ENCODE measurements at regions not wholly inside any gene's neighbourhood (a gene's known extent, or its start where the extent isn't known, plus 50 kb on each side); places are given as distances from the start of the nearest gene placed in this dataset.

- Histone ChIP-seq H3K4me2 (ENCODE audit: low read depth, low read length) (no peak overlapping the region), H3K23ac (ENCODE audit: low read depth, low read length) (no peak overlapping the region), H3K4me3 (ENCODE audit: insufficient read depth, low read depth, low read length) (no peak overlapping the region), H3K56ac (ENCODE audit: extremely low read depth, insufficient read depth, low read length) (no peak overlapping the region), H4K5ac (ENCODE audit: low read depth, low read length) (no peak overlapping the region), H2AK9ac (replicated peaks; ENCODE audit: low read depth, low read length, poor library complexity) (no peak overlapping the region), H2AK5ac (ENCODE audit: low read depth, low read length) (no peak overlapping the region), H4K20me1 (ENCODE audit: insufficient read depth, low read length) (no peaks in the 10 kb centered on the region), H2BK5ac (ENCODE audit: low read depth, low read length, poor library complexity, severe bottlenecking) (no peak overlapping the region), H3K4ac (ENCODE audit: low read depth, low read length) (no peak overlapping the region), H3K4me1 (ENCODE audit: control insufficient read depth, insufficient read depth, low read length) (no peaks in the 10 kb centered on the region), H3K9ac (ENCODE audit: low read depth, low read length) (no peak overlapping the region), H3K27ac (ENCODE audit: insufficient read depth, low read length) (no peak overlapping the region), H3K36me3 (ENCODE audit: control insufficient read depth, insufficient read depth, low read length) (no peaks in the 10 kb centered on the region), H2BK15ac (ENCODE audit: low read depth, low read length) (no peak overlapping the region), H3K27me3 (ENCODE audit: control insufficient read depth, insufficient read depth, low read length) (no peaks in the 10 kb centered on the region), H4K8ac (ENCODE audit: low read depth in 2 of 2, low read length in 2 of 2) (no peak overlapping the region), H4K91ac (ENCODE audit: insufficient read depth, low read depth, low read length) (no peak overlapping the region), H3K9me1 (ENCODE audit: insufficient read depth, low read length) (no peaks in the 10 kb centered on the region), H3K14ac (replicated peaks; ENCODE audit: low read depth, low read length) (no peak overlapping the region), H2AFZ (replicated peaks; ENCODE audit: low read length, poor library complexity) (no peak overlapping the region), H3K18ac (ENCODE audit: low read depth, low read length) (no peak overlapping the region), H3K9me3 (ENCODE audit: control insufficient read depth, insufficient read depth, low read length) (peaks cover 4% of the 10 kb centered on the region), H2BK20ac (ENCODE audit: low read depth, low read length) (no peak overlapping the region), H3K79me1 (ENCODE audit: low read depth in 1 of 2, low read length in 2 of 2) (no peaks in the 10 kb centered on the region), H2BK120ac (ENCODE audit: low read depth, low read length) (no peak overlapping the region)
- whole genome bisulfite sequencing, 2 experiments (ENCODE audit: extremely low coverage in 2 of 2, insufficient read length in 1 of 2) = no CpG with 5 or more reads among the region's 1 CpG
- no peak for ATAC-seq (ENCODE audit: low read depth)
- BruUV-seq (replicated peaks) = no TSS peak
- POLR2A ChIA-PET (ENCODE audit: unreplicated experiment) = no interaction called here
- CTCF ChIA-PET = no interaction called here
- in situ Hi-C loops (cut with MboI; ENCODE audit: low sequenced_read_pairs) = no loop called here
- TF ChIP-seq, protein P1, sequence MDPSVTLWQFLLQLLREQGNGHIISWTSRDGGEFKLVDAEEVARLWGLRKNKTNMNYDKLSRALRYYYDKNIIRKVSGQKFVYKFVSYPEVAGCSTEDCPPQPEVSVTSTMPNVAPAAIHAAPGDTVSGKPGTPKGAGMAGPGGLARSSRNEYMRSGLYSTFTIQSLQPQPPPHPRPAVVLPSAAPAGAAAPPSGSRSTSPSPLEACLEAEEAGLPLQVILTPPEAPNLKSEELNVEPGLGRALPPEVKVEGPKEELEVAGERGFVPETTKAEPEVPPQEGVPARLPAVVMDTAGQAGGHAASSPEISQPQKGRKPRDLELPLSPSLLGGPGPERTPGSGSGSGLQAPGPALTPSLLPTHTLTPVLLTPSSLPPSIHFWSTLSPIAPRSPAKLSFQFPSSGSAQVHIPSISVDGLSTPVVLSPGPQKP (IDR thresholded peaks at IDR 0.05; ENCODE audit: borderline replicate concordance, low read depth, low read length) = no peak
- no peak for TF ChIP-seq RFX5 (IDR thresholded peaks at IDR 0.05; ENCODE audit: low read depth, low read length)
- TF ChIP-seq FOS (IDR thresholded peaks at IDR 0.05; ENCODE audit: low read depth, low read length) = no peak
- no peak for DNase-seq
- intact Hi-C loops (cut with micrococcal nuclease) = no loop called here
- dilution Hi-C loops (cut with HindIII; ENCODE audit: low sequenced_read_pairs, unreplicated experiment) = no loop called here
These were observed 474.1 kb upstream of the MIS18BP1 start for GRCh38 chr14:45727133-45727532.
